ENCODE measurements at regions not wholly inside any gene's neighbourhood (a gene's known extent, or its start where the extent isn't known, plus 50 kb on each side); places are given as distances from the start of the nearest gene placed in this dataset.

GRCh38 chr14:83162361-83162929, 1628.8 kb upstream of the SEL1L start:
- Histone ChIP-seq H3K4me3 (ENCODE audit: low read depth, low read length, poor library complexity, severe bottlenecking) (no peak overlapping the region), H3K4me1 (ENCODE audit: insufficient read depth, low read length, poor library complexity, severe bottlenecking) (no peaks in the 10 kb centered on the region), H3K9me2 (ENCODE audit: insufficient read depth, low read length) (no peaks in the 10 kb centered on the region), H3K79me2 (ENCODE audit: insufficient read depth, low read depth, low read length) (no peaks in the 10 kb centered on the region), H3K9me3 (ENCODE audit: low read length) (no peaks in the 10 kb centered on the region), H4K20me1 (ENCODE audit: insufficient read depth, low read length) (no peaks in the 10 kb centered on the region), H3K27ac (ENCODE audit: low read depth, low read length, poor library complexity, severe bottlenecking) (no peak overlapping the region), H3K36me3 (ENCODE audit: insufficient read depth, low read length) (no peaks in the 10 kb centered on the region), H2AFZ (ENCODE audit: low read length) (no peak overlapping the region), H3K4me2 (ENCODE audit: low read length) (no peak overlapping the region)
- no peak for DNase-seq (ENCODE audit: low spot score)
- intact Hi-C loops (cut with micrococcal nuclease; ENCODE audit: unreplicated experiment), result no loop called here
- TF ChIP-seq EZH2phosphoT487 (IDR thresholded peaks at IDR 0.05; ENCODE audit: borderline replicate concordance, low read depth, low read length) (no peak), CTCF (conservative IDR thresholded peaks at IDR 0.05; ENCODE audit: low read length) (no peak)
- ChIA-PET POLR2A (no interaction called here), CTCF (ENCODE audit: unreplicated experiment) (no interaction called here)
- no TSS peak for BruUV-seq (replicated peaks)

- Histone ChIP-seq H3K36me3 (ENCODE audit: insufficient read depth, low read length) (no peaks in the 10 kb centered on the region), H3K79me2 (ENCODE audit: insufficient read depth, low read depth, low read length) (no peaks in the 10 kb centered on the region), H4K20me1 (ENCODE audit: insufficient read depth, low read length) (no peaks in the 10 kb centered on the region), H3K4me2 (ENCODE audit: low read length) (no peak overlapping the region), H3K27ac (ENCODE audit: low read depth, low read length, poor library complexity, severe bottlenecking) (no peak overlapping the region), H3K4me1 (ENCODE audit: insufficient read depth, low read length, poor library complexity, severe bottlenecking) (no peaks in the 10 kb centered on the region), H3K9me3 (ENCODE audit: low read length) (no peaks in the 10 kb centered on the region), H2AFZ (ENCODE audit: low read length) (no peak overlapping the region), H3K9me2 (ENCODE audit: insufficient read depth, low read length) (no peaks in the 10 kb centered on the region), H3K4me3 (ENCODE audit: low read depth, low read length, poor library complexity, severe bottlenecking) (no peak overlapping the region)
- intact Hi-C loops (cut with micrococcal nuclease; ENCODE audit: unreplicated experiment), result no loop called here
- ChIA-PET CTCF (ENCODE audit: unreplicated experiment) (no interaction called here), POLR2A (no interaction called here)
- no peak for DNase-seq (ENCODE audit: low spot score)
- no TSS peak for BruUV-seq (replicated peaks)
- TF ChIP-seq EZH2phosphoT487 (IDR thresholded peaks at IDR 0.05; ENCODE audit: borderline replicate concordance, low read depth, low read length), result no peak
- TF ChIP-seq CTCF (conservative IDR thresholded peaks at IDR 0.05; ENCODE audit: low read length), result no peak
These were observed 1629.4 kb upstream of the SEL1L start for GRCh38 chr14:83163016-83163415.

GRCh38 chr14:83164016-83164415, 1630.4 kb upstream of the SEL1L start:
- intact Hi-C loops (cut with micrococcal nuclease; ENCODE audit: unreplicated experiment), result no loop called here
- Histone ChIP-seq H3K79me2 (ENCODE audit: insufficient read depth, low read depth, low read length) (no peaks in the 10 kb centered on the region), H4K20me1 (ENCODE audit: insufficient read depth, low read length) (no peaks in the 10 kb centered on the region), H3K4me3 (ENCODE audit: low read depth, low read length, poor library complexity, severe bottlenecking) (no peak overlapping the region), H3K4me1 (ENCODE audit: insufficient read depth, low read length, poor library complexity, severe bottlenecking) (no peaks in the 10 kb centered on the region), H3K27ac (ENCODE audit: low read depth, low read length, poor library complexity, severe bottlenecking) (no peak overlapping the region), H3K9me3 (ENCODE audit: low read length) (no peaks in the 10 kb centered on the region), H3K4me2 (ENCODE audit: low read length) (no peak overlapping the region), H2AFZ (ENCODE audit: low read length) (no peak overlapping the region), H3K9me2 (ENCODE audit: insufficient read depth, low read length) (no peaks in the 10 kb centered on the region), H3K36me3 (ENCODE audit: insufficient read depth, low read length) (no peaks in the 10 kb centered on the region)
- POLR2A ChIA-PET, result no interaction called here
- CTCF ChIA-PET (ENCODE audit: unreplicated experiment), result no interaction called here
- BruUV-seq (replicated peaks), result no TSS peak
- TF ChIP-seq CTCF (conservative IDR thresholded peaks at IDR 0.05; ENCODE audit: low read length), result no peak
- TF ChIP-seq EZH2phosphoT487 (IDR thresholded peaks at IDR 0.05; ENCODE audit: borderline replicate concordance, low read depth, low read length), result no peak
- no peak for DNase-seq (ENCODE audit: low spot score)

All from OCI-LY7 (cell line).